GDM1 (cell line): ENCODE measurements at regions not wholly inside any gene's neighbourhood (a gene's known extent, or its start where the extent isn't known, plus 50 kb on each side); places are given as distances from the start of the nearest gene placed in this dataset.
"Not testable (repeated sequence)": the region's sequence is repeated elsewhere in the genome, so short reads cannot be mapped to it uniquely, and the experiment has no call there.

Experiments used
- DNase-seq: peaks from one replicate; lab custom pipeline; 2025; lab: John Stamatoyannopoulos, UW

GRCh38 chr1:3992103-3992556 lies 92.1 kb upstream of the C1orf174 start:
- no peak for DNase-seq

DNA sequence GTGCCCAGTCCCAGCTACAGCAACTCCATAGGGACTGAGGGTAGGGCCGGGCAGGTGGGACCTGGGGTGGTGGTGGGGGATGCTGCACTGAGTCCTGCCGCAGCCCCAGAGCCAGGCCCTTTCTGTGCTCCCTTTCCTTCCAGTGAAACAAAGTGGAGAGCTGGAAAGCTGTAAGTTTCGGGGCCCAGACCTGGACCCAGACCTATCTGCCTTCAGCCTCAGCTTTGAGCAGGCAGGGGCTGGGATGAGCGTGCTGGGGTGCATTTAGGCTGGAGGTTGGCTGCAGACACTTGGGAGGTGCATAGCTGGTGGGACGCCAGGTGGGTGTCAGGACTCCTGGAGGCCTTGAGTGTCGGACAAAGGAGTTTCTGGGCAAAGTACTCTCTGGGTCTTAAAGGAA lies 92.7 kb upstream of the C1orf174 start:
- DNase-seq = no peak

- no peak for DNase-seq
These were observed 93.7 kb upstream of the C1orf174 start for GRCh38 chr1:3993619-3994375.

DNA sequence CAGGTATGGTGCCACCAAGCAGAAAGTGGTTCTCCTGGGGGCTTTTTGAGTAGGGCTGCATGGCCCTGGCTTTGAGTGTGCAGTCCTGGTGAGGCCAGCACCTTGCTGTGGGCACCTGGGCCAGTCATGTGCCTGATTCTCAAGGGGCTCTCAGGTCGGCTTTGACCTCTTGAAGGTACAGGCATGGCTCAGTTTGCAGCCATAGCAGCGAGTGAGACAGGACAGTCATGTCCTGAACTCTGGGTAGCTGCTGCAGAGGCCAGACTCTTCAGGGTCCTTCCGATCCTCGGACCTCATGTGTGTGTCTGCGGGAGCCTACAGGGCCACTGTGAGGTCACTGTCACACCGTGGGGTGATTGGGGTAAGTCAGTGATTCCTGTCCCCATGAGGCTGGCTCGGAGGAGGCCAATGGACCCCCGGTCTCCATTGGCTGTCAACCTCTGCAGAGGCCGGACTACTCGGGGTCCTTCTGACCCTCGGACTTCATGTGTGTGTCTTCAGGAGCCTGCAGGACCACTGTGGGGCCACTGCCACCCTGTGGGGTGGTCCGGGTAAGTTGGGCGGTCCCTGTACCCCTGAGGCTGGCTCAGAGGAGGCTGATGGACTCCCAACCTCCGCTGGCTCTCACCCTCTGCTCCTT lies 95.2 kb upstream of the C1orf174 start:
- no peak for DNase-seq

DNA sequence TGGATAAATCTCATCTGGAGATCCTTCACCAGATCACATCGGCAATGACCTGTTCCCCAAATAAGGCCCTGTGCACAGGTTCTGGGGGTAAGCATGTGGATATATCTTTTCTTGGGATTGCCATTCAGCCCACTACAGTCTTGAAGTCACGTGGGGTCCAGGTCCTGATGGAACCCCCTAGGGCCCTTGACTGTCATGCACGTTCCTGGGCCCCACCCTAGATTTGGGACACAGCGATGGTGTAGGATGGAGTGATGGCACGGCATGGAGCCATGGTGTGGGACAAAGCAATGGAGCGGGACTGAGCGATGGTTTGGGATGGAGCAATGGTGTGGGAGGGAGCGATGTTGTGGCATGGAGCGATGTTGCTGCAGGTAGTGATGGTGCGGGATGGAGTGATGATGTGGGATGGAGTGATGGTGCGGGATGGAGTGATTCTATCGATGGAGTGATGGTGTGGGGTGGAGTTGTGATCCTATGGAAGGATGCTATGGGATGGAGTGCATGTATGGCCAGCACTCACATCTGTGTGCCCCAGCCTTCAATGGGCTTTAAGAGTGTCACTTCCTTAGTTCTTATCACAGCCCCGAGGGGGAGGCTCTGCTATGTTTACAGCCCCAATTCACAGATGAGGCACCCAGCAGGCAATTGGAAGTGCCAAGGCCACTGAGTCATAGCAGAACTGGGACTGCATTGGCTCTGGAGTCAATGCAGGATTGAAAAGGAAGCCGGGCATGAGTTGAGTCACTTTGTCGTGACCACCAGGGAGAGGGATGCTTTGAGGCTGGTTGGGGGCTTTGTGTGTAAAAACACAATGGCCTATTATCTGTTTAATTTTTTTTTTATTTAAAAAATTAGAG lies 97.0 kb upstream of the C1orf174 start:
- DNase-seq = no peak

DNA sequence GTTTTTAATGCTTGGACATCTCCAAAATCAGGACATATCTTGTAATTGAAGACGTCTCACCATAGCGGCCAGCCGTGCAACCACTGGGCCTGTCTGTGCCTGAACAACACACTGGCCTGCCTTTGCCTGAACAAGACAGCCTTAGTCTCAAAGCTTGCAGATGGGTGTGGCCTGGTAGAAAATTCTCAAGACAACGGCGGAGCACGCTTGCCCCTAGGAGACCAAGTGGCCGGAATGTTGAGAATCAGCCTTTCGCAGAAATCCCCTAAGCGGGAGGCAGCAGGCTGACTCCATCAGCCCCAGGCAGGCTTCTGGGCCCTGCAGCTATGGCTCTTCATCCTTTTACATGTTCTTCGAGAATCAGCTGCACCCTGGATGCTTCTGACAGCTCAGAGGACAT lies 98.0 kb upstream of the C1orf174 start:
- no peak for DNase-seq

- DNase-seq = not testable (repeated sequence)
These were observed 99.4 kb upstream of the C1orf174 start for GRCh38 chr1:3999514-3999913.

DNA sequence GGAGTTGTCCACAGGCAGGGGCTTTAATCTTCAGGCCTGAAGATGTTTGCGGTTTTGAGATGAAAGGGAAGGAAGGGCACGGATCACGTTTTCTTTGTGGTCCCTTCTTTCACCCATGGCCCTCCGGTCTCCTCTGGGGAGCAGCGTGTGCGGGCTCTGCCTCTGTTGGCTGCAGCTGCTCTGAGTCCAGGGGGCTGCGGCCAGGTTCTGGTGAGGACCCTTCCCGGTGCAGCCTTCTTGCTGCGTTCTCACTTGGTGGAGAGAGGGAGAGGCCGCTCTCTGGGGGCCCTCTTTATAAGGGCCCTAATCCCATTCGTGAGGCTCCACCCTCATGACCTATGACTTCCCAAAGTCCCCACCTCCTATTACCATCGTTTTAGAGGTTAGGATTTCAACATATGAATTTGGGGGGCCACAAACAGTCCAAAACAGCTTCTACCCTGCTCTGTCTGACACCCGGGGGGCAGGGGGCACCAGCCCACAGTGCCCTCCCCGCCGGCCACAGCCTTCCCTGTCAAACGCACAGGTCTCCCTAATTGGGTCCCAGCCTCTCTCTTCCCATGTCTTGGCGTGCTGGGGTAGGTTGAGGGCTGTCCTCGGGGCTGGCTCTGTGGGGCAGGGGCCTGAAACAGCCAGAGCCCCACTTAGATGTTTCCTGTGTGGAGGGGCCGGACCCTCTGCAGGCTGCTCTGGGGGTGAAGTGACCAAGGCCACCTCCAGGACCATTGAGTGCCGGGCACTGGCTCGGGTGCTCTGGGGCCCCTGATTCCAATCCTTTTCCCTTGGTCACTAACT lies 100.1 kb upstream of the C1orf174 start:
- no peak for DNase-seq

DNA sequence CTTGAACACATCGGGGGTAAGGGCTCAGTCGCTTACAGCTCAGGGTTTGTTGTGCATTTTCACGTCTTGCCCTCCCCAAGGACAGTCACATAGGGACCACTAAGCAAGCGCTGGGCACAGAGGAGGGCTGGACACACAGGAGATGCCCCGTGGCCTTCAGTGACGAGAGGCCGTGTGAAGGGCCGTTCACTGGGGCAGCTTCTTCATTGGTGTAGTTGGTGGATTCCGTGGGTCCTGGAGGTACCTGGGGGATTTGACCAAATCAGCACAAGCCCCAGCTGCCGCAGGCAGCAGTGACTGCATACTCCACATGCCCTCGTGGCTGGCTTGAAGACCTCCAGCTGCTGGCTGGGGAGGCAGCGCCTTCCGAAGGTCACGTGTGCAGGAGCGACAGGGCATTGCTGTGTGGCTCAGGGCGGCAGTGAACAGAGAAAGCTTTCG lies 100.8 kb upstream of the C1orf174 start:
- no peak for DNase-seq

DNA sequence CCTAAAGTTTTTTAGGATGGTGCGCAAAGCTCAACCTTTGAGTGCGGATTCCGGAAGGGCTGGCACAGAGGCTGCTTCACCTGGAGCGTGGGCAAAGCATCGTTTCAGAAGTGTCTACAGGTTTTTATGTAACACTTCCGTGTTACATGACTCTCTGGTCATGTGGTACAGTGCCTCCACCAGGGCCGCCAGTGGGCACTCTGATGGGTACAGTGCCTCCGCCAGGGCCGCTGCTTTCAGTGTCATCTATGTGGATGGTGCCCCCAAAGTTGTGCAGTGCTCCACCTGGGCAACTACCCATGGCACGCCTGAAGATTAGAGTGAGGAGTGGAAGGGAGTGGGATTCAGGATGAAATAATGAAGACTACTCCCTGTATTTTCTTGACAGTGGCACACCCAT lies 101.4 kb upstream of the C1orf174 start:
- DNase-seq = no peak

DNA sequence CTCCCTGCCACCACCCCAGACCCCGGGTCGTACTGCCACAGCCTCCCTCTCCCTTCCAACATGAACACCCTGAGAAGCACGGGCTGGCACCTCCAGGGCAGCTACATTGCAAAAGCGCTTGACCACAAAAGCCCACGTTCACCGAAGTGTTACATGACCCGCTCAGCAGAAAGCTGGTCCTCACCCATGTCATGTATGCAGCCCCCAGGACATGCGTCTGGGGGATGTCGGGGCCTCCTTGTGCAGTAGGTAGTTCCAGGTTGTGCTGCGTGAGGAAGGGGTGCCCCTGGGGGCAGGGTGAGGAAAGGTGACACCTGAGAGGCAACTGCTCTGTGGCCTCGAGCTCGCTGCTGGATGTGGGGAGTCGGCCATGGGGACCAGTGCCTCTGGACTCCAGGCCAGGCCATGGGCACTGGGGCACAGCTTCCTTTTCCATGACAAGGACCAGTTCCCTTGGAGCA lies 102.0 kb upstream of the C1orf174 start:
- no peak for DNase-seq

- DNase-seq = no peak
These were observed 102.7 kb upstream of the C1orf174 start for GRCh38 chr1:4002741-4003140.

GRCh38 chr1:4003846-4004505 lies 103.9 kb upstream of the C1orf174 start:
- no peak for DNase-seq

- no peak for DNase-seq
These were observed 104.8 kb upstream of the C1orf174 start for GRCh38 chr1:4004635-4005430.

DNA sequence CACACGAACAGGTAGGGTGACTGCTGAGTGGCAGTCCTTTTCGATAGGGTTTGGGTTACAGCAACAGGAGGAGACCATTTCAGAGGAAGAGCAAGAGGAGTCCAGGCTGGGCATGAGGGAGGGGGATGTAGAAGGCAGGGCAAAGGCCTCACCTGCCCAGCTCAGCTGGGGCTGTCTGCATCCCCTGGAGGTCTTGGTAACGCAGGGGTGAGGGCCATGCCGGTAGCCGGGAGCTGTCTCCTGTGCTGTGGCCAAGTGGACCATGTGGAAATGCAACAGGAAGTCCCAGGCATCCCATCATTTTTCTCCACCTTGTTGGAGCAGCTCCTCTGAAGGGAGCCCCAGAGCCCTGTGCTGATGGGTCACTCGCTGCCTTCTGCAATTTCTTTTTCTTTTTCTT lies 105.4 kb upstream of the C1orf174 start:
- no peak for DNase-seq

DNA sequence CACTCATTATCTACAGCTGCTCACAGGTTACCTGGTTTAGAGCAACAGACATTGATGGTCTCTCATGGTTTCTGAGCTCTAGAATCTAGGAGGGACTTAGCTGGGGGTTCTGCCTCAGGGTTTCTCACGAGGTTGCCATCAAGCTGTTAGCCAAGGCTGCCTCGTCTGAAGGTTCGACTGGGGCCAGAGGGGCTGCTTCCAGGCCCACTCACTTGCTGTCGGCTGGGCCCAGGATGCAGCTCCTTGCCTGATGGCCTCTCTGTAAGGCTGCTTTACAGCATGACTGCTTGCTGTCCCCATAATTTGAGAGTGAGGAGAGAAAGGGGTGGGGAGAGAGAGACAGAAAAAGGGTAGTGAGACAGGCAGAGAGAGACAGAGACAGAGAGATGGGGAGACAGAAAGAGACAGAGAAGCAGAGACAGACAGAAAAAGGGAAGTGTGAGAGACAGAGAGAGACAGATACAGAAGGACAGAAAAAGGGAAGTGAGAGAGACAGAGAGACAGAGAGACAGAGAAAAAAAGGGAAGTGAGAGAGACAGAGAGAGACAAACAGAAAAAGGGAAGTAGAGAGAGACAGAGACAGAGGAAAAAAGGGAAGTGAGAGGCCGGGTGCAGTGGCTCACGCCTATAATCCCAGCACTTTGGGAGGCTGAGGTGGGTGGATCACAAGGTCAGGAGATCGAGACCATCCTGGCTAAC lies 106.8 kb upstream of the C1orf174 start:
- no peak for DNase-seq

- DNase-seq = no peak
These were observed 110.2 kb upstream of the C1orf174 start for GRCh38 chr1:4010284-4010683.

- no peak for DNase-seq
These were observed 110.9 kb upstream of the C1orf174 start for GRCh38 chr1:4010814-4011605.
